ENCODE measurements at regions not wholly inside any gene's neighbourhood (a gene's known extent, or its start where the extent isn't known, plus 50 kb on each side); places are given as distances from the start of the nearest gene placed in this dataset.

DNA sequence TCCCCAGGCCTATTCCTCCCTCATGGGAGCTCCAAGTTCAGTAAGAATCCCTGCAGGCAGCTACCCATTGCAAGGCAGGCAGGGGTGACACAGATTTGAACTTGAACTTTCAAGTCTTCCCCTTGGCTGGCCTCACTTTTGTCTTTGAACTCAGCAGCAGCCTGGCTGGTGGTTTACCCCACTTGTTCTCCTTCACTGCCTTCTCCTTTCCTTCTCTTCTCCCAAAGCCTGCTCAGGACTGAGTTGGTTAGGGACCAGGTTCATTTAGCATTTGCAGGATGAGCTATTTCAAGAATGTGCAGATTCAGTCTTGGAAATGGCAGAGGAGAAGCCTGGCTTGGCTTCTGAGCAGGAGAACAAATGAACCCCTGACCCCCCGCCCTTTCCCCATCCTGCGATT lies 67.7 kb upstream of the TBX3 start:
- no peaks in the 10 kb centered on the region for H3K9me3 Mint-ChIP-seq (ENCODE audit: unreplicated experiment)
- intact Hi-C loops (cut with micrococcal nuclease), result no loop called here
- no TSS peak for BruUV-seq (replicated peaks)
- no peak overlapping the region for H3K4me3 Mint-ChIP-seq (ENCODE audit: unreplicated experiment)
- H3K36me3 Mint-ChIP-seq (ENCODE audit: insufficient read depth, unreplicated experiment), result no peaks in the 10 kb centered on the region
- CTCF ChIA-PET, result no interaction called here
- DNase-seq (ENCODE audit: unreplicated experiment), result no peak
- TF ChIP-seq, protein P1, sequence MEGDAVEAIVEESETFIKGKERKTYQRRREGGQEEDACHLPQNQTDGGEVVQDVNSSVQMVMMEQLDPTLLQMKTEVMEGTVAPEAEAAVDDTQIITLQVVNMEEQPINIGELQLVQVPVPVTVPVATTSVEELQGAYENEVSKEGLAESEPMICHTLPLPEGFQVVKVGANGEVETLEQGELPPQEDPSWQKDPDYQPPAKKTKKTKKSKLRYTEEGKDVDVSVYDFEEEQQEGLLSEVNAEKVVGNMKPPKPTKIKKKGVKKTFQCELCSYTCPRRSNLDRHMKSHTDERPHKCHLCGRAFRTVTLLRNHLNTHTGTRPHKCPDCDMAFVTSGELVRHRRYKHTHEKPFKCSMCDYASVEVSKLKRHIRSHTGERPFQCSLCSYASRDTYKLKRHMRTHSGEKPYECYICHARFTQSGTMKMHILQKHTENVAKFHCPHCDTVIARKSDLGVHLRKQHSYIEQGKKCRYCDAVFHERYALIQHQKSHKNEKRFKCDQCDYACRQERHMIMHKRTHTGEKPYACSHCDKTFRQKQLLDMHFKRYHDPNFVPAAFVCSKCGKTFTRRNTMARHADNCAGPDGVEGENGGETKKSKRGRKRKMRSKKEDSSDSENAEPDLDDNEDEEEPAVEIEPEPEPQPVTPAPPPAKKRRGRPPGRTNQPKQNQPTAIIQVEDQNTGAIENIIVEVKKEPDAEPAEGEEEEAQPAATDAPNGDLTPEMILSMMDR (IDR thresholded peaks at IDR 0.05; ENCODE audit: unreplicated experiment), result no peak
- H3K4me1 Mint-ChIP-seq (ENCODE audit: insufficient read depth, unreplicated experiment), result no peaks in the 10 kb centered on the region
- no peaks in the 10 kb centered on the region for H3K27me3 Mint-ChIP-seq (ENCODE audit: insufficient read depth, unreplicated experiment)
- H3K27ac Mint-ChIP-seq (ENCODE audit: low read depth, unreplicated experiment), result no peak overlapping the region
- POLR2A ChIA-PET, result no interaction called here

DNA sequence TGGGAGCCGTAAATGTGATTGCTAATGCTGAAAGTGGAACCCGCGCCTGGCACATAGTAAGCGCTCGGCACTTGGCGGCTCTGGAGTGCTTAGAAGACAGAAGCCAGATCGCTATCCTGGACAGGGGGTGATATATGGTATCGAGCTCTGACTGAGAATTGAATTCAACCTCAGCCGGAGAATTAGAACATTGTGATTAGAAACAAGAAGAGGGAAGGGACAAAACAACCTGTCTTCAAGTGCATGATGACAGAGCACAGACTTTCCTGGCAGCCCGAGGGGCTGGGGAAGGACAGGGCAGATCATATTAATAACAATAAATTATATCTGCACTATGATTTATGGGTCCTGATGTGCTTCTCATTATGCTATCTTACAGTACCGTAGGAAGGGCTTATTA lies 66.9 kb upstream of the TBX3 start:
- no peak for DNase-seq (ENCODE audit: unreplicated experiment)
- no peaks in the 10 kb centered on the region for H3K9me3 Mint-ChIP-seq (ENCODE audit: unreplicated experiment)
- H3K36me3 Mint-ChIP-seq (ENCODE audit: insufficient read depth, unreplicated experiment), result no peaks in the 10 kb centered on the region
- TF ChIP-seq, protein P1 (IDR thresholded peaks at IDR 0.05; ENCODE audit: unreplicated experiment), result no peak
- H3K27ac Mint-ChIP-seq (ENCODE audit: low read depth, unreplicated experiment), result no peak overlapping the region
- POLR2A ChIA-PET, result no interaction called here
- no TSS peak for BruUV-seq (replicated peaks)
- intact Hi-C loops (cut with micrococcal nuclease), result no loop called here
- H3K4me1 Mint-ChIP-seq (ENCODE audit: insufficient read depth, unreplicated experiment), result no peaks in the 10 kb centered on the region
- H3K4me3 Mint-ChIP-seq (ENCODE audit: unreplicated experiment), result no peak overlapping the region
- no peaks in the 10 kb centered on the region for H3K27me3 Mint-ChIP-seq (ENCODE audit: insufficient read depth, unreplicated experiment)
- CTCF ChIA-PET, result interaction anchor here (0.6 kb wide), 1 partner anchor 1137 kb away, joined by 3 read pairs; no protein-coding TSS in a partner anchor

DNA sequence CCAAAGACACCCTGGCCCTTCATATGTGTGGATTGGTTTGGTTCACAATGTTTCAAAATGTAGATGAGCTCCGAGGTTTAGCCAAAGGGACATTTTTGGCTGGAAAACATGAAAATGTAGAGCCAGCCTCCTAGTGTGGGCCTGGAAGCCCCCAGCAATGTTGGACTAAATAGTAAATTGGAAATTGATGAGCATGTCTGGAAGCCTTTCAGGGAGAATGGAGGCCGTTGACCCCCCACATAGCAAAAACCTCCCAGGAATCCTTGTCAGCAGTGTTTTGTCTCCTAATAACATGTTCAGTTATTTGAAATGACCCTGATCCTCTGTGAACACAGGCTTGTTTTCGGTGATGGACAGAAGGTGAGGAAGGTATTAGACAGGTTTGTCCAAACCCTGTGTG lies 65.1 kb upstream of the TBX3 start:
- no peaks in the 10 kb centered on the region for H3K9me3 Mint-ChIP-seq (ENCODE audit: unreplicated experiment)
- H3K27me3 Mint-ChIP-seq (ENCODE audit: insufficient read depth, unreplicated experiment), result no peaks in the 10 kb centered on the region
- H3K36me3 Mint-ChIP-seq (ENCODE audit: insufficient read depth, unreplicated experiment), result no peaks in the 10 kb centered on the region
- H3K4me3 Mint-ChIP-seq (ENCODE audit: unreplicated experiment), result no peak overlapping the region
- POLR2A ChIA-PET, result no interaction called here
- H3K4me1 Mint-ChIP-seq (ENCODE audit: insufficient read depth, unreplicated experiment), result no peaks in the 10 kb centered on the region
- H3K27ac Mint-ChIP-seq (ENCODE audit: low read depth, unreplicated experiment), result no peak overlapping the region
- CTCF ChIA-PET, result no interaction called here
- intact Hi-C loops (cut with micrococcal nuclease), result no loop called here
- no peak for DNase-seq (ENCODE audit: unreplicated experiment)
- TF ChIP-seq, protein P1 (IDR thresholded peaks at IDR 0.05; ENCODE audit: unreplicated experiment), result no peak
- BruUV-seq (replicated peaks), result no TSS peak

DNA sequence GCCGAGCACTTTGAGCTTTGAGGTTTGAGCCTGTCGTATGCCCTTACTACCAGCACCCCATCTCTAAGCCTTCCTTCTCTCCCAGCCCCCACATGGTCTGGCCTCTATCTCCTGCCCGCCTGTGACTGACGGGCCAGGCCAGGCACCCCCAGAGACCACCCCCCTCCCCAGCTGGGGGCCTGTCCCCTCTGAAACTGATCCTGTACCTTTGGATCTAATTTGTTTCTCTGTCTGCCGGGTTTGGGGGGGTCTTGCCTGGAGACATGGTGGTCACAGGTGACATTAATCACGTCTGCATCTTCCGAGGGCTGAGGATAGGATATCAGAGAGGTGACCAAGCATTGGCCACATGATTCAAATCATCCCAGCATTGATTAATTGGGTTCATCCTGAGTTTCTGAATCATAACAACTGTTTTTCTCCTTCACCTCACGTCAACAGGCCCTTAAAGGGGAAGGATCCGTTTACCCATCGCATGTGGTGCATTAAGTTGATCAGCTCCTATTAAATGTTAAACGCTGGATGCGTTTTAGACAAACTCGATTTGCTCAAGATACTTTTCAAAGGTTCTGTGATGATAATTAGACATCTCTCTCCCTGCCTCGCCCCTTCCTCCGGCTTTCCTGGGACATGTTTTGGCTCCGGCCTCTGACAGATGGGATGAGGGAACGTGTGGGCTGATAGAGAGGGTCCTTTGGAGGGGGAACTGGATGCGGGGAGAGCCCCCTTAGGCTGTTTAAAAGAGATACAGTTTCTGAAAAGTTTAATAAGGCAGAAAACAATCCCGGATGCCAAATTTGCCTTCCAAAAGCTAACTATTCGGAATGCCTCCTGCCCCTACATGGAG lies 63.3 kb upstream of the TBX3 start:
- ChIA-PET CTCF (interaction anchor here (0.6 kb wide), 1 partner anchor 394 kb away, joined by 3 read pairs; no protein-coding TSS in a partner anchor), POLR2A (interaction anchor here (0.5 kb wide), 1 partner anchor 36 kb away, joined by 3 read pairs; no protein-coding TSS in a partner anchor)
- H3K9me3 Mint-ChIP-seq (ENCODE audit: unreplicated experiment), result no peaks in the 10 kb centered on the region
- no TSS peak for BruUV-seq (replicated peaks)
- H3K4me1 Mint-ChIP-seq (ENCODE audit: insufficient read depth, unreplicated experiment), result no peaks in the 10 kb centered on the region
- H3K27ac Mint-ChIP-seq (ENCODE audit: low read depth, unreplicated experiment), result no peak overlapping the region
- no peaks in the 10 kb centered on the region for H3K36me3 Mint-ChIP-seq (ENCODE audit: insufficient read depth, unreplicated experiment)
- intact Hi-C loops (cut with micrococcal nuclease), result no loop called here
- TF ChIP-seq, protein P1 (IDR thresholded peaks at IDR 0.05; ENCODE audit: unreplicated experiment), result no peak
- no peaks in the 10 kb centered on the region for H3K27me3 Mint-ChIP-seq (ENCODE audit: insufficient read depth, unreplicated experiment)
- H3K4me3 Mint-ChIP-seq (ENCODE audit: unreplicated experiment), result no peak overlapping the region
- DNase-seq (ENCODE audit: unreplicated experiment), result no peak
